ENCODE measurements at regions not wholly inside any gene's neighbourhood (a gene's known extent, or its start where the extent isn't known, plus 50 kb on each side); places are given as distances from the start of the nearest gene placed in this dataset.
A peak's percentile ranks its signal among the peaks of the same experiment; 100 is the strongest.

GRCh38 chr12:124391340-124392261, 96.7 kb downstream of the RFLNA start:
- no peak for TF ChIP-seq CTCF (IDR thresholded peaks at IDR 0.05; ENCODE audit: poor library complexity, severe bottlenecking)
- Histone ChIP-seq H3K36me3 (ENCODE audit: low read depth) (peaks cover 27% of the 10 kb centered on the region), H3K4me1 (ENCODE audit: insufficient read depth, poor library complexity, severe bottlenecking) (peaks cover 50% of the 10 kb centered on the region), H3K4me3 (ENCODE audit: severe bottlenecking) (no peak overlapping the region), H3K27ac (ENCODE audit: poor library complexity, severe bottlenecking) (peak overlapping the region; percentile 99), H3K9me3 (ENCODE audit: severe bottlenecking) (no peaks in the 10 kb centered on the region), H3K27me3 (ENCODE audit: insufficient read depth, poor library complexity, severe bottlenecking) (no peaks in the 10 kb centered on the region)
- ATAC-seq (ENCODE audit: low read depth), result peak; percentile 26
- peak; percentile 89 for DNase-seq (ENCODE audit: low spot score)

GRCh38 chr12:124390442-124391097, 95.7 kb downstream of the RFLNA start:
- Histone ChIP-seq H3K9me3 (ENCODE audit: severe bottlenecking) (no peaks in the 10 kb centered on the region), H3K4me1 (ENCODE audit: insufficient read depth, poor library complexity, severe bottlenecking) (peaks cover 48% of the 10 kb centered on the region), H3K36me3 (ENCODE audit: low read depth) (peaks cover 25% of the 10 kb centered on the region), H3K4me3 (ENCODE audit: severe bottlenecking) (no peak overlapping the region), H3K27me3 (ENCODE audit: insufficient read depth, poor library complexity, severe bottlenecking) (no peaks in the 10 kb centered on the region), H3K27ac (ENCODE audit: poor library complexity, severe bottlenecking) (peak overlapping the region; percentile 99)
- TF ChIP-seq CTCF (IDR thresholded peaks at IDR 0.05; ENCODE audit: poor library complexity, severe bottlenecking), result no peak
- ATAC-seq (ENCODE audit: low read depth) (peak; percentile 27; the same call in 2 of the 3 replicates), DNase-seq (ENCODE audit: low spot score) (no peak)

GRCh38 chr12:124389725-124390441, 95.0 kb downstream of the RFLNA start:
- ATAC-seq (ENCODE audit: low read depth), result no peak
- H3K27ac ChIP-seq (ENCODE audit: poor library complexity, severe bottlenecking), result peak overlapping the region; percentile 99
- H3K36me3 ChIP-seq (ENCODE audit: low read depth), result peaks cover 25% of the 10 kb centered on the region
- no peaks in the 10 kb centered on the region for H3K27me3 ChIP-seq (ENCODE audit: insufficient read depth, poor library complexity, severe bottlenecking)
- H3K4me1 ChIP-seq (ENCODE audit: insufficient read depth, poor library complexity, severe bottlenecking), result peaks cover 54% of the 10 kb centered on the region
- TF ChIP-seq CTCF (IDR thresholded peaks at IDR 0.05; ENCODE audit: poor library complexity, severe bottlenecking), result no peak
- peak overlapping the region; percentile 57 for H3K4me3 ChIP-seq (ENCODE audit: severe bottlenecking)
- DNase-seq (ENCODE audit: low spot score), result no peak
- no peaks in the 10 kb centered on the region for H3K9me3 ChIP-seq (ENCODE audit: severe bottlenecking)

- H3K4me1 ChIP-seq (ENCODE audit: insufficient read depth, poor library complexity, severe bottlenecking), result peaks cover 61% of the 10 kb centered on the region
- no peaks in the 10 kb centered on the region for H3K9me3 ChIP-seq (ENCODE audit: severe bottlenecking)
- H3K27ac ChIP-seq (ENCODE audit: poor library complexity, severe bottlenecking), result peak overlapping the region; percentile 99
- no peak for TF ChIP-seq CTCF (IDR thresholded peaks at IDR 0.05; ENCODE audit: poor library complexity, severe bottlenecking)
- H3K4me3 ChIP-seq (ENCODE audit: severe bottlenecking), result peak overlapping the region; percentile 57
- H3K27me3 ChIP-seq (ENCODE audit: insufficient read depth, poor library complexity, severe bottlenecking), result no peaks in the 10 kb centered on the region
- DNase-seq (ENCODE audit: low spot score) (no peak), ATAC-seq (ENCODE audit: low read depth) (peak; percentile 34)
- H3K36me3 ChIP-seq (ENCODE audit: low read depth), result peaks cover 25% of the 10 kb centered on the region
These were observed 94.3 kb downstream of the RFLNA start for GRCh38 chr12:124389138-124389724.

Data from RWPE2 (cell line).